NT2/D1 (cell line): ENCODE measurements at regions not wholly inside any gene's neighbourhood (a gene's known extent, or its start where the extent isn't known, plus 50 kb on each side); places are given as distances from the start of the nearest gene placed in this dataset.
"Not testable (repeated sequence)": the region's sequence is repeated elsewhere in the genome, so short reads cannot be mapped to it uniquely, and the experiment has no call there.

Source experiments
- YY1 ChIP-seq: IDR thresholded peaks from 2 replicates; pipeline ENCODE4 v1.6.1; 2011; ENCODE audit not compliant: insufficient read length, insufficient read depth
- ZNF274 ChIP-seq: IDR thresholded peaks from 2 replicates; pipeline ENCODE4 v1.6.1; 2011; ENCODE audit warnings: mild to moderate bottlenecking, low read depth, low read length

- not testable (repeated sequence) for TF ChIP-seq YY1, ZNF274
Observed at GRCh38 chr7:65789943-65790342, 82.9 kb upstream of the VKORC1L1 start.
